NCI-H82 treated with DMSO at 0.1 percent for 48 hours (cell line): ENCODE measurements at regions not wholly inside any gene's neighbourhood (a gene's known extent, or its start where the extent isn't known, plus 50 kb on each side); places are given as distances from the start of the nearest gene placed in this dataset.

ENCODE experiments used
- DNase-seq: peaks from one replicate; lab custom pipeline; 2025; ENCODE audit not compliant: unreplicated experiment; lab: John Stamatoyannopoulos, UW

DNA sequence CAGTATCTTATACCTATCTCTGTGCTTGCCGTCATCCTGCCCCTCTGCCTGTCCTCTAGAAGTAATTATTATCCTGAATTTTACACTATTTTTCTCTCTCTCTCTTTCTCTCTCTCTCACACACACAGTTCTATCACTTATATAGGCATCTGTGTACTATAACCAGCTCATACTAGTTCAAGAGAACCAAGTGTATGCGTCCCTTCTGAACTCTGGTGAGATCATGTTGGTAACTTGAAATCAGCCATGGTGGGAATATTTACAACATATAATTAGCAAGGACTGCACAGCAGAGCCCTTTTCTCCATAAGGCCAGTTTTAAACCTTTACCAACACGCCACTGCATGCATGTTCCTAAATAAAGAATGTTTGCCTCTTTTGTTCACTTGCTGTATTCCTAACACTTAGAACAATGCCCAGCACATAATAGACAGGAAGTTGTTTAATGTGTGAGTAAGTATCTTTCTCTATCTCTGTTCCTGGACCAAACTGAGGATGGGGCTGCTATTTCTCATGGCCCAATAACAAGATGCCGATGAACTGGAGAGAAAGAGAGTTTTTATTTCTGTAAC is 51.1 kb upstream of the IL21 start:
- DNase-seq: no peak

DNA sequence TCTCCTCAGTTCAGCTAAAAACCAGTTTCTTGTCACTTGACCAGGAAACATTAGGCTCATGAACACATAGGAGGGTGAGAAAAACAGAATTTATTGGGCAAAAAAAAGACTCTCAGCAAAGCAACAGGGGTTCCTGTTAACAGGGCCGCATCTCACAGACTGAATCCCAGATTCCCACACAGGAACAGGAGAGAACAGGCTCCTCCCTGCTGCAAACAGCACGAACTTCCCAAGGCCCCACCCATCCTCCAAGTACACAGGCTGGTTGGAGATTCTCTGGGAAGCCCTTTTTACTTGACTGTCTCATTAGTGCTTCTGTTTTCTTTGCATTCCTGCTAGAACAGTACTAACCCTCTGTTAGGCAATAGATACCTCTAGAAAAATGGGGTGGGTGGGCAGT is 52.4 kb upstream of the IL21 start:
- DNase-seq: no peak

DNA sequence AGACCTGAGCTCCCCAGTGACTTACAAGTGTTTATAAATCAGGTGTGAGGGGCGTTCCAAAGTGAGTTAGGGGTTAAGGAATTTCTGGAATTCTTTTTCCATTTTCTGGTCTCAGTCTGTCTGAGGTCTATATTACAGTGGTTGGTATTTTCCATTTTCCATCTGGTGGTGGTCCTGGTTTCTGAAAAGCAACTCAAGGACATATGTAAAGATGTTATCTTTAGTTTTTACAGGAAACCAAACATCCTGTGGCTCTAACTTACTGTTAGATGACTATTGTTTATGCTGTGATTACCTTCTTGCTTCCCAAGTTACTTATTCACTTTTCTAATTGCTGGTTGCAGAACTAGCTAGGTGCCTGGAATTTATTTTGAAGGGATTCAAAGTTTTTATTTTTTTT is 53.5 kb upstream of the IL21 start:
- no peak for DNase-seq

GRCh38 chr4:122679317-122679716 is 53.2 kb upstream of the BBS12 start:
- peak; percentile 70 for DNase-seq

DNA sequence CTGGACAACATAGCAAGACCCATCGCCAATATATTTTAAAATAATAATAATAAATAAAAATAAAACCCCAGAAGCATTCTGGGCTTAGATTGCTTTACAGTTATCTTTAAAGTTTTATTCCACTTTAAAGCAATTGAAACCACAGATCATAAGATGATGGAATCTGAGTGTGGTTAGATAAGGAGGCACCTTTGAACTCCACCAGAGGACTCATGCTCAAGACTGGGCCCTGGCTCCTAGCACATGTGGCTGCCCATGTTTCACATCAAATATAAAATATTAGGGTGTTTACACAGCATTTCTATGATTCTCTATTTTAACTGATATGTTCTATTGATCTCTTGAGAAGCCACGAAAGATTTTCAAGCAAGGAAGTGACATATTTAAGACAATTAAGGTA is 52.6 kb upstream of the BBS12 start:
- DNase-seq: no peak

DNA sequence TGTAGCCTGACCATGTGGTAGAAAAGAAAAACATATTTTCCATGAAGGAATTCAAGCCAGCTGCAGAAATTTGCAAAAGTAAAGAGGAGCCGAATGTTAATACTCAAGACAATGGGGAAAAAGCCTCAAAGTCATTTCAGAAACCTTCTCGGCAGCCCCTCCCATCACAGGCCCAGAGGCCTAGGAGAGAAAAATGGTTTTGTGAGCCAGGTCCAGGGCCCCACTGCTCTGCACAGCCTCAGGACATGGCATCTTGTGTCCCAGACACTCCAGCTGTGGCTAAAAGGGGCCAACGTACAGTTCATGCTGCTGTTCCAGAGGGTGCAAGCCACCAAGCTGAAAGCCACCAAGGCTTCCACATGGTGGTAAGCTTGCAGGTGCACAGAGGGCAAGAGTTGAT is 50.9 kb upstream of the BBS12 start:
- DNase-seq: no peak
